Activated CD8-positive, alpha-beta memory T cell treated with anti-CD3 and anti-CD28 coated beads for 48 hours (primary cell): ENCODE measurements at regions not wholly inside any gene's neighbourhood (a gene's known extent, or its start where the extent isn't known, plus 50 kb on each side); places are given as distances from the start of the nearest gene placed in this dataset.
A peak's percentile ranks its signal among the peaks of the same experiment; 100 is the strongest.

Experiments used
- DNase-seq, 3 experiments: peaks; one replicate each; pipeline ENCODE4 v3.0.0-alpha.2; 2020; ENCODE audit warnings: low read depth in 2 of 3, low spot score in 2 of 3

DNA sequence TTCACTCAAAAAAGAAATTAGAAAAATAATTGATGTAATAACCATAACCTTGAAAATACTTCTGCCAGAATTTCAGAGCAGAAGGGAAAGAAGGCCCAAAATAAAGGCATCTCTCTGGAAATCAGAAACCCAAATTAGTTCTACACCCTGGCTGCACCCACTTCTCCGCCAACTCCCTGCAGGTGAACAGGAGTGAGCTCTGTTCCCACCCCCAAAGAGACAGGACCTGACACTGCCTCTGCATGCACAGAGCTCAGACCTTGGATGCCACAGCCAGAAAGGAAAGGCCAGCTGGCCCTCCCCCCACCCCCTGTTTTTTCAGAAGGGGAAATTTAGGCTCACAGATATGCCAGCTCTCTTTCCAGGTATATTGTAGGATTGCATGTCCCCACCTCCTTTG lies 228.2 kb downstream of the BCL11B start:
- no peak for DNase-seq

DNA sequence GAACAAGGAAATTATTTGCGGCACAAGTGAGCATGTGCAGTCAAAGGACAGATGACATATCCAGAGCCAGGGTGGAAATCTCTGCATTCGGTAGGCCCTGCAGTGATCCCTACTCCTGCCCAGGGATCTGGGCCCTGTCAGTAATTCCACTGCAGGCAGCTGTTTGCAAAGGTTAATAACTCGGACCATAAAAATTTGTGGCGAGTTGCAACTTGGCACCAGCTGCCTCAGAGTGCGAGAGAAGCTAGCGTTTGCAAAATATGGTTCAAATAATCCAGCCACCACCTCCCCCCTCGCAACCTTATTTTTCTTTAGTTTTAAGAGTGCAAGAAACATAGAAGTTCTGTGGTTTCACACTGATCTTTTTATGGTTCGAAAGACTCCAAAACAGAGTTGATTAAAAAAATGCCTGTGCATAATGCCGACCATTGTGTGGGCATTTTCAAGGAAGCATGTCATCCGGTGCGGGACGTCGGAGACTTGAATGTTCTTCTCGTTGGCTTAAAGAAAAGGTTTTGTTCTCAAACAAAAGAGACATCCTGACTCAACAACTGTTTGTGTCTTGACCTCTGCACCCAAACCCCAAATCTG lies 224.5 kb downstream of the BCL11B start:
- DNase-seq, result no peak

DNA sequence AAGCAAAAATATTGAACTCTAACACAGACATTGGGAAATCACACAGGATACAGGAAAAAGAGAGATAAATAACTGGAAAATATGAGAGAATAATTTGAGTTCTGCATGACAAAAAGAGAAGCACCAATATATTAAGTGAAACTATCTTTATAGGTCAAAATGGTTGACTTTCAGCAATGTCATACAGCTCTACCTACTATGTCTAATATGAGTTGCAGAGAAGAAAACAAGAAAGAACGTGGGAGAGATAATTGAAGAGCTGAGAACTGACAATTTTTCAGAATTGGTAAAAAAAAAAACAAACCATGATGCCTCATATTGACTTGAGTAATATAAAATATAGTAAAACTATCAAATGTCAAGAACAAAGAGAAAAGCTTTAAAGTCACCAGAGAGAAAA lies 221.7 kb downstream of the BCL11B start:
- no peak for DNase-seq

DNA sequence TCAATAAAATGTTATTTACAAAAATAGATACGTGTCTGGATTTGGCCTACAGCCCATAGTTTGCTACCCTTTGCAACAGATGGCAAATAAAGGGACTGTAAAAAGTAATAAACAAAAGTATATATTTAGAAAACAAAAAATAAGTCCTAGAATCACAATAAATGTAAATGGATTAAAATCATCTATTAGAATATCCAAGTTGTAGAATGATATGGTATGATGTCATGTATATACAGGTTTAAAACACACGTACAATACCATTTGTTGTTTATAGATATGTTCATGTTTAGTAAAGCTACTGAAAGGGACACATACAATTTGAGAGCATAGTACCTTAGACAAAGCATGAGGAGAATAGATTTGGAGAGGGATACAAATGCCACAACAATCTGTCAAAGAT lies 219.5 kb downstream of the BCL11B start:
- DNase-seq, result no peak

DNA sequence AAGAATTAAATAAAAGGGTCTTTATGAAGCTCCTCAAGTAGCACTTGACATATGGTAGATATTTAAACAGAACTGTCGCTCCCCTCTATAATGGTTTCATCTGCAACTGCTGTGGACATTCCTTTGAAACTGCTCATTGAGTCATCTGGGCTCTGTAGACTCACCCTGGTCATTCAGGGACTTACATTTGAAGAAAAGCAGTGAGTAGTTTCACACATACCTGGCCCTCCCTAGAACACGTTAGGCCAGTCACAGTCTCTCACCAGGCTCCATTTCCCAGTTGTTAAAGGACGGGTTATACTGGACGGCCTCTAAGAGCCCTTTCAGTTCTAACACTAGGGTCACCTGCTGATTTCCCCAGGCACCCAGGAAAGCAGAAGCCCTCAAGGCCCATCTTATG lies 217.0 kb downstream of the BCL11B start:
- no peak for DNase-seq

DNA sequence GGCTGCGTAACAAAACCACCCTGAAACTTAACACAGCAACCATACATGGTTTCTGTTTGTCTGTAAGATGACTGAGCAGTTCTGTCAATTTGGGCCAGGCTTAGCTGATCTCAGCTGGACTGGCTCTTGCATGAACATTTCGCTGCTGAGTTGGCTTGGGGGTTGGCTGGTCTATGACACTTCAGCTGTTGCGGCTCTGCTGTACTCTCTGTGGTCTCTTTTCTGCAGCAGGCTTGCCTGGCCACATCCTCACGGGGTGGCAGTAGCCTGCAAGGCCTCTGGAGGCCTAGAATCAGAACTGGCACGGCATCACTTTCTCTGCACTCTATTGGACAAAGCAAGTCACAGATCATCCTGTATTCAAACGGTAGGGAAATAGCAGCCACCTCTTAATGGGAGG lies 216.2 kb downstream of the BCL11B start:
- peak; percentile 9 to 40 (median 19) for DNase-seq

DNA sequence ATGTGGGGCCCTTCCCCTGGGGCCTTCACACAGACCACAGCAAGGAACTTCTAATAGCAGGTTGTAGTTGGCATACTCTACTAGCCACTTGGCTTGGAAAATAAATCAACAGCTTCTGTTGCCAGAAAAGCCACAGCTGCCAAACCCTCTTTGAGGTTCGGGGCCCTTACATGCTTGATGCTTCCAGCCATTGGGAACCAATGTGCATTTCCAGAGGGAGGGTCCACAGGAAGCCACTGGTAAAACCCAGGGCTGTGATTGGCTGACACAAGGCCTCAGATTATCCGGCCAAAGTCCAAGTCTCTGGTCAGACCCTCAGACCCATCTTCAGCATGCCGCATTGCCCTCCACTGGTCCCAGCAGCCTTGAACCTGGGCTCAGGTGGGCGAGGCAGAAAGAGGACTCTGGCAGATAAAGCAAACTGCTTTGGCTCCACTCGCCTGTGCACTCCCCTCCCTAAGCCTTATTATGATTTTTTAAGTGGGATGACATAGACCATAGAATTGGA lies 214.4 kb downstream of the BCL11B start:
- DNase-seq, result no peak

DNA sequence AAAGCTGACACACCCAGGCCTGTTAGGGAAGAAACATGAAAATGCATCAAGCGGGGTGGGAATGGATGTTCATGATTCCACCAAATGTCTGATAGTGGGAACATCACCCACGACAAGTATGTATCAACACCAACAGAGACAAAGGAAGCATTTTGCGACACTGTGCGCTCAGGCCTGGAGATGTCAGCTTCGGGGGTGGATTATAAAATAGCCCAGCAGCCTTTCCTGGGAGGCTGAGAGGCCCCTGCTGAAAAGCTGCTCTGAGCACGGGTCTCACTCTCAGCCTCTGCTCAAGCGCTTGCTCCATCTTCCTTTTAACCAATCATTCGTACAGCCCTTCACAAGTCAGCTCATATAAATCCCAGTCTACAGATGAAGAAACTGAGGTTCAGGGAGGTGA lies 213.5 kb downstream of the BCL11B start:
- no peak for DNase-seq

DNA sequence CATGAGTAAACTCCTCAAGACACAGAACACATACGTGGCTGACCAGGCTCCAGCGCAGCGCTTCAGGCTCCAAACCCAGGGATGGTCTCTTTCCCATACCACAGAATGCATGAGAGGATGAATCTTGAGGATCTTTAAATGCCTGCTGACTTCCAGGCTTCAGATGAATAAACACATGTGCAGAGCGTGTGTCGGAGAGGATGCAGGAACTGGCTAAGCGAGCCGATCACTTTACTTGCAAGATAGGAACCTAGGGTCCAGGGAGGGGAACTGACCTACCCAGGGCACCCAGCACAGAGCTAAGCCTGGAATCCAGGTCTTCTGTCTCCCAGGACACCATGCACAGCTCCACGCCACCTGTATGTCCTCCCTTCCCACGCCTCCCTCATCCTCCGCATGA lies 209.8 kb downstream of the BCL11B start:
- no peak for DNase-seq

DNA sequence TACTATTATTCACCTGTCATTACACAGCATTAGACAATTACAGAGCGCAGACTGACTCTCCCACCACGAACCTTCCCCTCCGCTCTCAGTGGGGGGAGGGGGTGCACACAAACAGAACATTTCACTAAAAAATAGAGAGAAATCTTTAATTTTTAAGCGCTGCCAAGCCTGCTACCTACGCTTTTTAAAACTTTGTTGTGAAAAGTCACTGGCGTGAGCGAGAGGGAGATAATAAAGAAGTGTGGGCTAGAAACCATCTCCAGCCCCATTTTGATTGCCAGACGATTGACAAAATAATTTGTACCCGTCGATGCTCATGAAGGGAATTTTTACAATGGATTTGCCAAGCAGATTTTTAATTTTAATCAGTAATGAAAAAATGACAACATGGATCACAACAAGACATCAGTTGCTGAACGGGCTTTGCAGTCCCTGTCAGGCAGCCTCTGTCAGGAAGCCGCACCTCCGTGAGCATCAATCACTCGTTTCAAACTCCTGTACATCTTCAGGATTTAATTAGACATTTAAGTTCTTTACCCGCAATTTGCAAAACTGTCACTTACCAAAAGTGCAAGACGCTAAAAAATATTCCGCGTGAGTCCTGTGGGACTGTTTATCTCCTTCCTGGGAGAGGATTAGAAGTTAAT lies 209.1 kb downstream of the BCL11B start:
- DNase-seq, result no peak

DNA sequence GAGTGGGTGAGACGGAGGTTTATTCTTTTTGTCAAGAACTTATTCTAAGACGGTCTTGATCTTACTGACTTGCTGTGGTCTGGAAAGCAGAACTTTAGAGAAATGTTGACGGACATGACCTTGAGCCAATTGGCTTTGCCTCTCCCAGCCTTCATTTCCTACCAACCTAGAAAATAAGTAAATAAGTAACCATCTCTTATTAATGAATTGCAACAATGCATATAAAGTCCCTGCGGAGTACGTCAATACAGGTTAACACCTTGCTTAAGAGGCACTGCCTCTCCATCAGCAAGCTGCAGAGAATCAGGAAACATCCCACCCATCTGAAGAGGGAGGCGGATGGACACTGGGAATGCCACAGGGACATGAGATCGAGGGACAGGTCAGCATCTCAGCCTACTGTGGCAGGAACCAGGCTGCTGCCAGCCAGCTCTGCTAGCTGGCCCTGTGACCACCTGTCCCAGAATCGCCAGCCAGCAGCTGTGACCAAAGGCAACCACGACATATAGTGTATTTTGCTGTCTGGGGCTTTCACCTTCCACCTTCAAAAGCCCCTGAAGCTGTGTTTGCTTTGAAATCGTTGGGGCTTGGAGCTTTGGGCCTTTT lies 208.3 kb downstream of the BCL11B start:
- DNase-seq, result no peak

DNA sequence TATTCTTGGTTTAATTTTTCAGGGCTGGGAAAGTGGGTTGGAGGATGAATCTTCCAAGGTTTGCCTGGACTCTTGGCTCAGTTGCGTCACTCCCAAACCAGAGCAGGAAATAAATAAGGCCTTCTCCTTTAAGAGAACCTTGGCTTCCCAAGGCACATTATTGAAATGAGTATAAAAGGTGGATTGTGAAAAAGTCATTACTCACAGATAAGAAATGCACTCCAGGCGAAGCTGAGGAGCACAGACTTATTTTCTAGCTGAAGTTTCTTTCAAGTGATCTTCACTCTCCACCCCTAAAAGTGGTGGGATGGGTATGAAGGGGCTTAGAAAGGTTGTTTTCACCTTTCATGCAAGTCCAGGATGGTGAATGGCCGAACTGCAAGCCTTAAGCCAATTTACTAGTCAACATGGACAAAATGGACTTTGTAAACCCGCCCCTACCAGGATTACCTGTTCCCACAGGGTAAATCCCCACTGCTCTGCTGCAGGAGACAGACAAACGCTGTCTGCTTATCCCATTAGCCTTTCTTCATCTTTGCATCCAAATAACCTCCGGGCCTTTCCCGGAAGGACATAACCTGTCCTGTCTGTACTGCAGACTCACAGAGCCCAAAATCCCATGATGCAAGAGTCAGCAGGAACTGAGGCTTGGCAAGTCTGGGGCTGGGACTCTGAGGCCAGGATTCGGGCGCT lies 207.6 kb downstream of the BCL11B start:
- DNase-seq, result no peak

DNA sequence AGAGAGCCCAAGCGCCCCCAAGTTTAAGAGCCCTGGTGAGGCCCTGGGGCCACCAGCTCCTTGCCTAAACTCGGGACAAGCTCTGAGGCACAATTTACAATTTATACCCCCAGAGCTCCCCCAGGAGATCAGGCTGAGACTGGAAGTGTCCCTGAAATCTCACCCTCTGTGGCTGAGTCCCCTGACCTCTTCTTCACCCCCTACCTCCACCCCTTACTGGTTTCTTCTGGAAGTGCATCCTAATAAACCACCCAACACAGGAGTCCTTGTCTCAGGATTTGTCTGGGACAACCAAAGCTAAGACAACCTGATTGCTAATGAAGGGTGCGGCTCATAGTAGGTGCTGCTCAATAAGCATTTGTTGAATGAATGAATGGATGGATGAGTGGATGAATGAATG lies 206.4 kb downstream of the BCL11B start:
- DNase-seq, result no peak

DNA sequence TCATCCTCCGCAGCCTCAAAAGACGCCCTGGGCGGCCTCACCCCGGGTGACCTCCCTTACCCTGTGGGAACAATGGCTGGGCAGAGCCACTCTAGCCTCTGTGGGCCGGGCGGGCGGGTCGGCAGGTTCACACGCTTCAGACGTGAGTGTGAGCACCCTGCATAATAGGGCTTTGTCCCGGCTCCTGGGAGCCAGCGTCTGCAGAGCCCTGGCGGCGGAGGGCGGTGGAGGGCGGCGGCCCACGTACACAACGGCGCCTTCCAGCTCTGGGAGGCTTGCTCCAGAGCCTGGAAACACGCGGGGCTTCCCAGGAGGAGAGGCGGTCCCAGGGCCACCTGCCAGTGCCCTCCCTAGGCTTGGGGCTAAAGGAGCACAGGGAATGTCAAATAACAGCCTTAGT lies 205.6 kb downstream of the BCL11B start:
- no peak for DNase-seq

DNA sequence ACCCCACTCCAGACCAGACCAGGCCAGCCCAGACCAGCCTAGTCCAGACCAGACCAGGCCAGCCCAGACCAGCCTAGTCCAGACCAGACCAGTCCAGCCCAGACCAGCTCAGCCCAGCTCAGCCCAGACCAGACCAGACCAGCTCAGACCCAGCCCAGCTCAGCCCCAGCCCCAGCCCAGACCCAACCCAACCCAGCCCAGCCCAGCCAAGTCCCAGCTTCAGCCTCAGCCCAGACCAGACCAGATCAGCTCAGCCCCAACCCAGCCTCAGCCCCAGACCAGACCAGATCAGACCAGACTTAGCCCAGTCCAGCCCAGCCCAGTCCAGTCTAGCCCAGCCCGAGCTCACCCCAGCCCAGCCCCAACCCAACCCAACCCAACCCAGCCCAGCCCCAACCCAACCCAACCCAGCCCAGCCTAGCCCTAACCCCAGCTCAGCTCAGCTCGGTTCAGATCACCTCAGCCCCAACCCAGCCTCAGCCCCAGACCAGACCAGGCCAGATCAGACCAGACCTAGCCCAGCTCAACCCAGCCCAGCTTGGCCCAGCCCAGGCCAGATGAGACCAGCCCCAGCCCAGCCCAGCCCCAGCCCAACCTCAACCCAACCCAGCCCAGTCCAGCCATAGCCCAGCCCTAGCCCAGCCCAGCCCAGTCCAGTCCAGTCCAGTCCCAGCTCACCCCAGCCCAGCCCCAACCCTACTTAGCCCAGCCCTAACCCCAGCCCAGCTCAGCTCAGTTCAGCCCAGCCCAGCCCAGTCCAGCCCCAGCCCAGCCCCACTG lies 204.7 kb downstream of the BCL11B start:
- DNase-seq, result no peak

DNA sequence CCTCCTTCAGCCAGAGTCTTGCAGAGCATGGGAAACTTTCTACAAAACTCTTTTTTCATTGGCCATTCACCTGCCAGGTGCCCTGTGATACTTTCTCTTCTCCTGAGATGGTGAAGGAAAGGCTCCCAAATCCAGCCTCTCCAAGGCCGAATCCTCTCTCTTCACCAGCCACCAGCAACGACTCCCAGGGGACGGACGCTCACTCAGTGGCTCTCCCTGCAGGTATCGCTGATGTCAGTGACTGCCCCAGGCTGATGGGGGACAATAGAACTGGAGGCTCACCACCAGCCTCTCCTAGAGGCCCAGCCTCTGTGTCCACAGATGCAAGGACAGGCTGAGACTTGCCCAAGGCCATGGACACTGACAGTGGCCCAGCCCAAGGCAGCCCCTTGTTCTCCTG lies 204.1 kb downstream of the BCL11B start:
- no peak for DNase-seq

DNA sequence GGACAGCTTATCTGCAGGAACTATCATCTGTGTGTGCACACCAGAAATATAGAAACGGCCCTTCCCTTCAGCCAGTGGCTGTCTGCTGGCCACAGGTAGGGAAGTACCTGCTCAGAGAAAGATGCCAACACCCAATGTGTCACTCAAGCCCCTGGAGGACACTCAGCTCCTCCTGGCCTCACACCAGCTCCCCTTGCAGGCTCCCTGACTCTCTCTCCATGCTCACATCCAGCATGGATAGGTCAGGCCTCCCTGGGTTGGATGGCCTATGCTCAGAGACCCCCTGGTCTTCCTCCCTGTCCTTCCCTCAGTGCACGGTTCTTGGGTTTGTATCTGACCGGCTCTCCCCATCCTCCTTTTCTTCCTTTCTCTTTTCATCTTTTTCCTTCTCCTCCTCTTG lies 202.1 kb downstream of the BCL11B start:
- no peak for DNase-seq

DNA sequence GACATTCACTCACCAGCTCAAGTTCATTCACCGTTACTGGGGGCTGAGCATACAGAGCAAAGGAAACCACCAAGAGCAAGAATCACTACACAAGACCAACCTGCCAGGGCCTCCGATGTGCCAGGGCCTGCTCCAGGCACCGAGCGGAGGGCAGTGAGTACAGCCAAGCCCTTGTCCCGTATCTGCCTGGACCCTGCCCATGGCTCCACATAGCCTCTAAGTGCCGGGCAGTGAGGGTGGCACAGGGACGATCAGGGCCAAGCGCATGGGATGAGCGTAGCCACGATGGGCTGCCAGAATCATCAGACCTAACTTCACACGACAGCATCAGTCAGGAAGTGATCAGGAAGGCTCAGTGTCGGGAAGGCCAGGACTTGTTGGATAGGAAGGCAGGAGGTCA lies 199.6 kb downstream of the BCL11B start:
- DNase-seq, result no peak

DNA sequence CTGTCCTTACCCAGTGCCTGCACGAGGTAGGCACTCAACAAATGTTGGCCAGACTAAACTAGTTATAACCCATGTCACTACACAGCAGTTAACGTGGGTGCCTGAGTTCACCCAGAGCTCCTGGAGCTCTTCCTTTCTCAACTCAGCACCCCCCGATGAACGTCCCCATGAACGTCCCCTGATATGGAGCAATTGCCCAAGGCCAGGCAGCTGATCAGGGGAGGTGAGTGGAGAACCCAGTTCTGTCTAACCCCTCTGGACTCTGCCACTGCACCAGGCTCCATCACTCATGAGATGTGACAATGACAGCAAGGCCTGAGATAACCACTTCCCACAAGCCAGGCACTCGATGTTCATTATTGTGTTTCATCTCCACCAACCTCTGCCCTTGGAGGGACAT lies 199.0 kb downstream of the BCL11B start:
- DNase-seq, result no peak

DNA sequence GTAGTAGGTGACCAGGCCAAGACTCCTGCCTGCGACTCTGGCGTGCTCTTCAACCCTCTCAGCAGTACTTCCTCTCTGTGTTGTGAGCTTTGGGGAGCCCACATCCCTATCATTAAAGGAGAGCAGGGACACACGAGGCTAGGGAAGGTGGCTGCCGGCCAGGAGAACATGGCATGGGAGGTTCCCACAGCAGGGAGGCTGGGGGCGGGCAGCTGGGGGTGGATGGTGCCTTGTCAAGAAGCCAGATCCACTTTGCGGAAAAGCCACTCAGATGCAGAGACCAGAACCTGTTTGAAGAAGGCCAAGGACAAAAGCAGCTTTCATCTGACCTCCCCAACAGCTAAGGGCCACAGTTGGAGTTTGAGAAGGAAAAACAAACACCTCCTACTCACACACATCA lies 198.6 kb downstream of the BCL11B start:
- DNase-seq, result no peak

DNA sequence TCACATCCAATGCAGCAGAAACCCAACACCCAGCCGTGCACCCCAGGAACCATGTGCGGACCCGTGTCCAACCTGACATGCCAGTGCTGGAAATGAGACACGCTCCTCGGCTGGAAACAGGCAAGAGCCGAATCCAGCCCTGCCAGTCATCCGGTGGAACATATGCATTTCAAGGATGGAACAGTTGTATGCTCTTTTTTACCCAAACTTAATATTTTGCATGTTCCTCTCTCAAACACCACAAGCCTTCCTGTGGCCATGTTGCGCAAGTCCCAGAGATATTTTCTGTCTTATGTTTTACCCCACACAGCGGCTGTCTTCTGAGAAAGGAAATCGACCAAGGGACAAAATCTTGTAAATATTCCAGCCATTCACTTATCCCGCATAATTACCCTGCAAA lies 196.9 kb downstream of the BCL11B start:
- no peak for DNase-seq
